ENCODE measurements at regions not wholly inside any gene's neighbourhood (a gene's known extent, or its start where the extent isn't known, plus 50 kb on each side); places are given as distances from the start of the nearest gene placed in this dataset.

DNA sequence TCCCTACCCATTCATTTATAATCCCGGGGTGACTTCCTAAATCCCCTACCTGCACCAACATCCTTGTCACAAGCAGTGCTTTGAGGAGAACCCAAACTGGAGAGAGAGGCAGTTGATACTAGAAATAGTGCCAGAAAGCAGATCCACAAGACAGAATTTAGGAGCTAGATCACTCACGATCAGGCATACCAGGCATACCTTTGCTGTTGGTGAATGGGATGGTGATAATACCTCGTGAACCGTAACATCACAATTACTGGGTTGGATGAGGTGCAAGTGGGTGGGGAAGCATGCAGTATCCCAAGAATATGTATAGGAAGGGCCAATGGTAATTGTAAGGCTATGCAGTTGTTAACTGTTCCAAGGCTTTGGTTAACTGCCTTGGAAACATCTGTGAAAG, 129.3 kb downstream of the TMA16 start:
- DNase-seq, result no peak

- no peak for DNase-seq
Observed at GRCh38 chr4:163624727-163625126, 130.2 kb downstream of the TMA16 start.

- no peak for DNase-seq
Observed at GRCh38 chr4:163631288-163631687, 136.8 kb downstream of the TMA16 start.

DNA sequence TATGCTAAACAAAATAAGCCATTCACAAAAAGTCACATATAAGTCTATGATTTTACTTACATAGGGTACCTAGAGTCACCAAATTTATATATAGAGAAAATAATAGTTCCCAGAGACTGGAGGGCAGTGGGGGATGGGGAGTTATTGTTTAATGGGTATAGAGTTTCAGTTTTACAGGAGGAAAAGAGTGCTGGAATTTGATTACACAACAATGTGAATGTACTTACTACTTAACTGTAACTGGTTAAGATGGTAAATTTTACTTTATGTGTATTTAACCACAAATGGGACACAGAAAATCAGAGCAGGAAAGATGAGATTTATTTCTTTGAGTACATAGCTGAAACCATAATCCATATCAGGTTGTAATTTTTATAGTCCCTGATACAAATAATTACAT, 144.4 kb downstream of the TMA16 start:
- DNase-seq, result no peak

DNA sequence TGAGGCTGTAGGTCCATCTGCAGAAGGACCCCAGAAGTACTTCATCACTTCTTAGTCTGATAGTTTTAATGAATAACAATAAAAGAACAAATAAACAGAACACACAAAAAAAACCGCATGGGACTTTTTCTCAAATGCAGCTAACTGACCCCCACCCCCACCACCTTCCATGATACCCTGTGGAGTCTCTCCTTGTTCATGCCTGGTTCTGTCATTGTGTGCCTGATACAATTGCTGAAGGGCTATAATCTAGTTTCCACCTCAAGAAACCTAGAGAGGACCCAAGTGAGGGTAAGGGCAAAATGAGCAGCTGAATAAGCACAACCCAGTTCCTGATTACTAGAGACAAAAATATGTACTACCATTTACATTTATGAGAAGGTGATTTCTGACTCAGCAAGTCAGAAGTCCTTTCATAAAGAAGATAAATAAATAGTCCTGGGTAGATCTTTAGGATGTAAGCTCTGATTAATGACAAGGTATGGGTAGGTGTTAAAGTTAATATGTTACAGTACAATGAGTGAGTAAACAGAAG, 155.1 kb downstream of the TMA16 start:
- DNase-seq, result no peak

GRCh38 chr4:163651761-163652160, 157.3 kb downstream of the TMA16 start:
- no peak for DNase-seq

DNA sequence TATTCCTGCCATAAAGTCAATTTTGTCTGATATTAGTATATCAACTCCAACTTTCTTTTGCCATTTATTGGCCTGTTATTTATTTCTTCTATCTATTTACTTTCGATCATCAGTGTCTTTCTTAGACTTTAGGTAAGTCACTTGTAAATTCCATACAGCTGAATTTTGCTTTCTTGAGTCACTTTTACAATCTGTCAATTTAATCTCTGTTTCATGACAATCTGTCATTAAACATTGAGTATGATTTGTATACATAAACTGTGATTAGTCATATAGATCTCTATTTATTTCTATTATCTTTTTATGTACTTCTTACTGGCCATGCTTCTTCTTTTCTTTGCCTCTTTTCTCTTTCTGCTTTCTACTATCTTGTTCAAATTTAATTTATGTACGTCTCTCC, 160.1 kb downstream of the TMA16 start:
- no peak for DNase-seq

DNA sequence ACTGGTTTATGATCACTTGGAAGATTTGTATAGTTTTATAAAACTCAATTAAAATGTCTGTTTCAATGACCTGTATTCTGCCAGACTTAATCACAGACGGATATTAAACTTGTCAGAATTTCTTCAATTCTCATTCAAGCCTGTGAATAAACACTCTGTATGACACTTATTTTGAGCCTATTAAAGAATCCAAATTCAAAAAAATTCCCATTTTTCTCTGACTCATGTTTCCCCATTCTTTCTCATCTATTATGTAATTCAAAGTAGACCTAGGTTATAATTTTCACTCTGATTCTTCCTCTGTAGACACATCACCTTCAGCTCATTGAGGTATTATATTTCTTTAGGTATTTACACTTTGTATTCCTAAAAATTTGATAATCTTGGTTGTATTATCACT, 166.1 kb downstream of the TMA16 start:
- DNase-seq, result no peak

DNA sequence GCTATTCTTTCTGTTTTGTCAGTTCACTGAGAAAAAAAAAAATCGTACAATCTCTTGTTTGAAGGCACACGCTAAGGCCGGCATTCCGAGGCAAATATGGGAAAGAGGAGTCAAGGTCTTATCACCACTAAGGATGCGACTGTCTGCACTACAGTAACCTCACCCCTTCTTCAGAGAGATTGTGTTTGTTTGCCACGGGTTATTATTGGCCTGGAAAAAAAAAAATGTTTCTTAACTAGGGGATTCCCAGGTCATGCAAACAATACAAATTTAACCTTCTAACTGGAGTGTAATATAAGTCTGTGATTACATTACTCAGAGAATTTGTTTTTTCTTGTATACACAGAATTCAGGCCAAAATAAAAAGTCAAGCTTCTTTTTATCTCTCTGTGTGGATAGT, 168.3 kb downstream of the TMA16 start:
- no peak for DNase-seq

DNA sequence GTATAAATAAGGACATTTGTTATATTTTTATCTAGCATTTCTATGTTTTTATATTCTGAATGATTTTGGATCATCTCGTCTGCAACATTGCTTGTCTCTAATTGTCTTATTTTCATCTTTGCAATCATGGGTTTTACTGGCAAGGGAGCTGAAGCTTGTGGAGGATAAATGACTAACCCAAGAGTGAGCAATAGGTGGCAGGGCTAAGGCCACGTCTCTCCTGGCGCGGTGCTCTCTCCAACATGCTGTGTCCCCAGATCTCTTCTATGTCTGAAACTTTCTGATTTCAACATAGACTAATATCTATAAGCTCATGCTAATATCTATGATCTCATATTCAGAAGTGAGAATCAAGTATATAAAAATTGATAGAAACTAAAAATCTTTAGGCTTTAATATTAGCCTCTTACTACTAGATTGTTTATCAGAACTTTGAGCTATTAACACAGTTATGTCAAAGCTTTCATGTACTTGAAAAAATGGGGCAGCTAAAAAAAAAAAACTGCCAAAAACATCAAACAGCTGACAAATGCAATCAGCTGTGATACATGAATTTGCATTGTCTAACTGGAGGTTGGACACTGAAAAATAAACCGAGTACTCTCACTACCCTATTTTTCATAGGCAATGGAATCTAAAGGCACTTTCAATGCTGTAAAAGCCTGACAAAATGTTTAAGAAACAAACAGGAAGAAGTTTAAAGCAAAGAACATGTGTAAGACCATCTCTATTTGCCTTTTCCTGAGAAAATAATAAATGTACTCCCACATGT, 169.2 kb downstream of the TMA16 start:
- DNase-seq, result no peak

DNA sequence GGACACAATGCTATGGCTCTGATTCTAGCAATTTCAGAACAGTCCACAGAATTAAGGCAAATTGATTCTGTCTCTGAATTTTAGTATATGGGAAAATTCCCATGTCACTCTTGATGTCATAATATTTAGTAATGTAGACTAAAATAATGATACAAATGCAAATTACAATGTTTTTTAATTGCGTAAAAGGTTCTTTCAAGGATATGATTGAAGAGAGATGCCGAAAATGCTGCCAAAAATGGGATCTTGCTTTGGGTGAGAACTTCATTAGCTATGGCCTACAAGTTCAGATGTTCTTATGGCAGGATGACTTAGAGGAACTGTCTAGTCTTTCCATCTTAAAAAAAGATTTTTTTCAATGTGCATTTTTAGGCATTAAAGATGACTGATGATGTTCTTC, 170.6 kb downstream of the TMA16 start:
- no peak for DNase-seq

DNA sequence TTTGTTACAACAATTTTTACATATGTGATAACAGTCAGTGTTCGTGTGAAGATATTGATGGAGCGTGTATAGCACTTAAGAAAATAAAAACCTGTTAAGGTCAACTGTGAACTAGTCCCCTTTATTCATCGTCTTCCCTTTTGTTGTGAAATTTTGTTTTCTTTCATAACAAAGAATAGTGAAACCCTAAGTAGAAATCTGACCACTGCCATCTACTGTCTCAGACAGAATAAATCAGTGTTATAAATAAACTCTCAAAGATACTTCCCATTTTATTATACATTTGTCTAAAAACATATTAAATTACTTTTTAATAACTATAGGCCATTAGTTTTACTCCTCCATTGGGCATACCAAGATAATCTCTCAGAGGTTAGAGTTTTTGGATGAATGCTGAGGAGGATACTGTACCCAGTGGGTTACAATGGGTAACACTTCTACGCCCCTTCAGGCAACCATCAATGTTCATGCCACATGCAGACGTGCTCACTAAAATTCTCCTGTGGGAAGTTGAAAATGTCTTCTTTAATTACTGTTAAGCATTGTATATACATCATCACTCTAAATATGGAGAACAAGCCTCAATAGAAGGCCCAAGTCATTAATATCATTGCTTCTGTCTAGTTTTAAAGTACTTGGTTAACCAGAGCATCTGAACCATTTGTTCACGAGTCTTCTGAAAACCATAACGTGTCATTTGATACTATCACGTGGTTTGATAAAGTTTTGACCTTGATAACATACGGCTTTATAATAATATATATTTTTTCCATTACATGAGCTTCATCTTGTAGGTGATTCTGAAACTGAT, 171.2 kb downstream of the TMA16 start:
- DNase-seq, result no peak

DNA sequence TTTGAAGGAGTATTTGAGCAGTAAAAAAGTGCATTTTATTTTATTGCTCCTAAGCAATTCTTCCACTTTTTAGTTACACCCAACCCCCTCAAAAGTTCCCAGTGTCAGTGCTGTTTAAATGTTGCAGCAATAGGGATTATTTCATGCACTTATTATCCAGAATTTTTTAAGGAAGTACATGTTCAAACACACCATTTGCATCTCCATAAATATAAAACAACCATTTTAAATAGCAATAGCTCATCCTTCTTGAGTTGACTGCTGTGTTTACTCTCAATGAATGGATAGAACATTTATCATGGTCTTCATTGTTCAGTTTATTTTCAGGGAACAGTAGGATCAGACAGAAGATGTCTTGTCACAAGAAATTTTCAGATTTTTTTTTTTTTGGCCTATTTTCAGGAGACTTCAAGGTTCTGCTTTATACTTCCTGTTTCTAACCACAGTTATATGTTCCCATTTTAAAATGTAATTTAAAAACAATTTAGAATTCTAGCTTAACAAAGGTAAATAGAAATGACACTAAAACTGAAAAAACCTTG, 171.9 kb downstream of the TMA16 start:
- no peak for DNase-seq

DNA sequence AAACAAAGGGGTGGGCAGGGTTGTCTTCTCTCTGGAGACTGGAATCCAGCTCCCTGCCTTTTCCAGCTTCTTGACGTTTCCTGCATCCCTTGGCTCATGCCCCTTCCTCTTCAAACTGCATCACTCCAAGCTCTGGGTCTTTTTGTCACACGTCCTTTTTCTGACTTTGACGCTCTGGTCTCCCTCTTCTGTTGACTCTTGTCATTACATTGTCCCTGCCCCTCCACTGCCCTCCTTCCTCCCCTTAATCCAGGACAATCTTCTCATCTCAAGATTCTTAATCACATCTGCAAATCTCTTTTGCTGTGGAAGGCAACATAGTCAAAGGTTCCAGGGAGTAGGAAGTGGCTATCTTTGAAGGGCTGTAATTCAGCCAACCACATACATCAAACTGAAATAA, 178.3 kb downstream of the TMA16 start:
- DNase-seq, result no peak

DNA sequence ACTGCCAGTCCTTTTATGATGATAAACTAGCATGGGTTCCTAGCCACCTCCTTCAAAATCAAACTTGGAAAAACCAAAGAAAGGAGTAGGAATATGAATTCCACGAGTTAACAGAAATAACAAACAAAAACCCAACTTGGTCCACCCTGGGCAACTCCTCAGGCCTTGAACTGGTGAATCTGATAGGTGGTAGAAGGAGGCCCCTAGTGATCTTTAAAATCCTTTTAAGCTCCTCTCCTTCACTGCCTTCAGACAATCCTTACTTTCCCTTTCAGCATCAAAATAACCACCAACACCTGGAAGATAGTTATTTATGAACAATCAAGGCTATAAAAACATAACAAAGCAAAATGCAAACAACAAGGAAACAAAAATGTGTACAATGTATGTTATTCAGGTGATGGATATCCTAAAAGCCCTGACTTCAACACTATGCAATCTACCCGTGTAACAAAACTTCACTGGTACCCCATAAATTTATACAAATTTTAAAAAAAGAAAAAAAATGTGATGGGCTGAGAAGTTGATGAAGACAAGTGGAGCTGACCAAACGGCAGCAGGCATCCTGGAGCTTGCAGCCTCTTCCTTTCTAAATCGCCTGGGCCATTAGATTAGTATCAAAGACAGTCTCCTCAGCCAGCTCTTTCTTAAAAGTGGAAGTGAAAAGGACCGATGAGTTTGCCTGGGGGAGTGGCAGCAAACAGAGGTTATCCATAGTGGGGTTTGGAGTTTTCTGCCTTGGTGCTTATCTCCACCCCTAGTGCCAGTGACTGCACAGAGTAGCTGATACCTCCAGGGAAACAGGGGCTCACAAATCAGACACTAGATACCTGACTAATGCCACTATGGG, 179.6 kb downstream of the TMA16 start:
- DNase-seq, result no peak

GRCh38 chr4:163679189-163679588, 184.7 kb downstream of the TMA16 start:
- no peak for DNase-seq

GRCh38 chr4:163680386-163681098, 186.1 kb downstream of the TMA16 start:
- no peak for DNase-seq

DNA sequence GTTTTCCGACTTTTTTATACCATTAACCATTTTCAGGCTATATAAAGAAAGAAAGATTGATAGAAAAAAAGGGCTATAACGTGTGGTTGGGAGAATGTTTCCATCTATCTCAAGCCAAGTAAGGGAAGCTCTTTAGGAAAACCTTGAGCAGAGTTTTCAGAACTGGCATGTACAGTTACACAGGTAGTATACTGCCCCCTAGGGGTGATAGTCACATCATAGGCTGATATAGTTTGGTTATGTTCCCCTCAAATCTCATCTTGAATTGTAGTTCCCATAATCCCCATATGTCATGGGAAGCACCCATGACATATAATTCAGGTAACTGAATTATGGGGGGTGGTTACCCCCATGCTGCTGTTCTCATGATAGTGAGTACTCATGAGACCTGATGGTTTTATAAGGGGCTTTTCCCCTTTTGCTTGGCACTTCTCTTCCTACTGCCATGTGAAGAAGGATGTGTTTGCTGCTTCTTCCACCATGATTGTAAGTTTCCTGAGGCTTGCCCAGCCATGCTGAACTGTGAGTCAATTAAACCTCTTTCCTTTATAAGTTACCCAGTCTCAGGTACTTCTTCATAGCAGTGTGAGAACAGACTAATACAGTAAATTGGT, 186.8 kb downstream of the TMA16 start:
- DNase-seq, result no peak

DNA sequence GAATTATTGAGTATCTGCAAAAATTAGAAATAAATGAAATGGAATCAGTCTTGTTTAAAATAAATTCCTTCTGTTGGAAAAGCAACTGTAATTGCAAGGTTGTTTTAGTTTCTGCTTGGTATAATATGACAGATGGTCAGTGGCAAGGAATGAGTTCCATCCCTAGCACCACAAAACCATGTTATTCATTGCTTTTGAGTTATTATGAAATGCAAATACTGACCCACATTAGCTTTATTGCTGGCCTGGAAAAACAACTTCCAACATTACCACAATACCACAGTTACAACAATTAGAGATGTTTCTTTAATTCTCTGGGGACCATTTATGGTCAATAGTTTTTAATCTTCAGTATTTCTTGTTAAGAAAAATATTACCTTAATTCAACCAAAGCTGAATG, 194.4 kb downstream of the TMA16 start:
- DNase-seq, result no peak

GRCh38 chr4:163693211-163693610, 198.7 kb downstream of the TMA16 start:
- DNase-seq, result no peak

DNA sequence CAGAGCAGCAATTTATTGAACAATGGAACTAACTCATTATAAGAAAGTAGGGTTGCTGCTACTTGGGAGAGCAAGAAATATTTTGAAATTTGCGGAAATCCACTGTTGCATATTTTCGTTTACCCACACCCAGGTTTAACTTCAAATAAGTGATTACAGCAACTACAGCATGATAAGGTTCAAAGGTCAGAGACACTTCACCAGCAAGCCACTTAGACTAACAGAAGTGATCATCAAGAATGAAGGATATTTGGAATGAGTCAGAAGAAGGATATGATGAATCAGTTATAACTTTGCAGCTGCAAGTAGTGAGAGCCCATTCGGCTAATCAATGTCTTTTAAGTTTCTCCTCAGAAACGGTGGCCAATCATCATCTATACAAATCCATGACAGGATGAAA, 199.3 kb downstream of the TMA16 start:
- no peak for DNase-seq

- DNase-seq, result no peak
Observed at GRCh38 chr4:163694385-163694784, 199.9 kb downstream of the TMA16 start.

Measured in activated gamma-delta T cell (primary cell).